HCT116 (cell line): ENCODE measurements at regions not wholly inside any gene's neighbourhood (a gene's known extent, or its start where the extent isn't known, plus 50 kb on each side); places are given as distances from the start of the nearest gene placed in this dataset.

Source experiments
- ATAC-seq: fragments of 200-7000 bp; cut with Tn5 transposase; 2 replicates; pipeline ENCODE4 v1.9.1; 2020; ENCODE audit warnings: mild to moderate bottlenecking, moderate library complexity
- BruUV-seq: library from RNA; stranded (reverse); fragments of 400-500 nt; replicated peaks from 2 replicates; lab custom pipeline; 2021; lab: Mats Ljungman, UMichigan
- CTCF ChIA-PET: fragments of 300-600 bp; sonication (Branson Sonifier 250); formaldehyde crosslinking; loops from one replicate; lab custom pipeline; 2021; ENCODE audit warnings: antibody characterized with exemption; lab: Charles Lee
- POLR2A ChIA-PET: fragments of 300-600, 350-600 bp; sonication (Branson Sonifier 250); formaldehyde crosslinking; loops from one replicate; lab custom pipeline; 2021; ENCODE audit warnings: antibody characterized with exemption; lab: Charles Lee
- RAD21 ChIA-PET, 2 experiments: fragments of 300-600 bp; sonication (Branson Sonifier 250); formaldehyde crosslinking; loops; one replicate each; lab custom pipeline; 2023; ENCODE audit warnings: low total read pairs in 2 of 2; ENCODE audit not compliant: uncharacterized antibody in 2 of 2, unreplicated experiment in 2 of 2, low non-redundant PET in 1 of 2; lab: Charles Lee
- DNase-seq: peaks from one replicate; pipeline ENCODE4 v3.0.0-alpha.2; 2010; ENCODE audit warnings: low read depth, low spot score
- H2AFZ ChIP-seq: fragments of 200-600 bp; shearing (Covaris generic), sonication (generic); 2 replicates; pipeline ENCODE4 v1.6.1; 2017; ENCODE audit warnings: low read depth, mixed run types, mixed read lengths, antibody characterized with exemption, low read length; ENCODE audit not compliant: poor library complexity, severe bottlenecking
- H3K27ac ChIP-seq: 2 replicates; pipeline ENCODE4 v1.5.1; 2012; ENCODE audit warnings: low read depth, low read length
- H3K27me3 ChIP-seq: fragments of 200-600 bp; sonication (generic); 2 replicates; pipeline ENCODE4 v1.6.1; 2016; ENCODE audit warnings: mixed run types, low read length, mixed read lengths; ENCODE audit not compliant: insufficient read depth
- H3K36me3 ChIP-seq, 2 experiments: fragments of 200-500 bp in 1 of 2; fragments of 200-600 bp in 1 of 2; sonication (Bioruptor generic) in 1 of 2; sonication (generic) in 1 of 2; 2 replicates each; pipeline versions ENCODE4 v1.5.1 to v1.6.1; 2014 to 2016; ENCODE audit warnings: low read length in 2 of 2, inconsistent platforms in 1 of 2, mixed read lengths in 1 of 2, mixed run types in 1 of 2; ENCODE audit not compliant: insufficient read depth in 2 of 2, control insufficient read depth in 1 of 2
- H3K4me1 ChIP-seq, 2 experiments: fragments of 200-600 bp in 1 of 2; sonication (generic) in 1 of 2; 2 replicates each; pipeline versions ENCODE4 v1.5.1 to v1.6.1; 2012 to 2017; ENCODE audit warnings: low read length in 2 of 2, inconsistent platforms in 1 of 2, mild to moderate bottlenecking in 1 of 2, mixed read lengths in 1 of 2, mixed run types in 1 of 2, moderate library complexity in 1 of 2; ENCODE audit not compliant: insufficient read depth in 2 of 2, control insufficient read depth in 1 of 2
- H3K4me2 ChIP-seq: fragments of 200-600 bp; sonication (generic); 2 replicates; pipeline ENCODE4 v1.6.1; 2017; ENCODE audit warnings: mixed run types, low read length, mixed read lengths
- H3K4me3 ChIP-seq, 2 experiments: fragments of 200-600 bp in 1 of 2; sonication (generic) in 1 of 2; replicated peaks in 1 of 2; 2 replicates each; pipeline ENCODE4 v1.5.1; 2011 to 2016; ENCODE audit warnings: low read length in 2 of 2, control low read depth in 1 of 2, low read depth in 1 of 2, mild to moderate bottlenecking in 1 of 2, mixed read lengths in 1 of 2, mixed run types in 1 of 2
- H3K79me2 ChIP-seq: fragments of 200-600 bp; sonication (generic); 2 replicates; pipeline ENCODE4 v1.6.1; 2017; ENCODE audit warnings: mild to moderate bottlenecking, mixed run types, low read length, moderate library complexity, mixed read lengths; ENCODE audit not compliant: insufficient read depth
- H3K9ac ChIP-seq: fragments of 200-600 bp; sonication (generic); 2 replicates; pipeline ENCODE4 v1.6.1; 2016; ENCODE audit warnings: low read length, mixed read lengths
- H3K9me2 ChIP-seq: fragments of 200-600 bp; sonication (generic), shearing (Covaris generic); 2 replicates; pipeline ENCODE4 v1.6.1; 2017; ENCODE audit warnings: mixed run types, mild to moderate bottlenecking, moderate library complexity; ENCODE audit not compliant: insufficient read depth
- H3K9me3 ChIP-seq, 2 experiments: fragments of 200-500 bp in 1 of 2; fragments of 200-600 bp in 1 of 2; sonication (Bioruptor generic) in 1 of 2; sonication (generic) in 1 of 2; 2 replicates each; pipeline ENCODE4 v1.6.1; 2014 to 2017; ENCODE audit warnings: low read length in 2 of 2, mixed read lengths in 2 of 2, inconsistent platforms in 1 of 2, low read depth in 1 of 2, mild to moderate bottlenecking in 1 of 2, mixed run types in 1 of 2, moderate library complexity in 1 of 2; ENCODE audit not compliant: control insufficient read depth in 1 of 2, insufficient read depth in 1 of 2
- H4K20me1 ChIP-seq: fragments of 200-600 bp; sonication (generic), shearing (Covaris generic); 2 replicates; pipeline ENCODE4 v1.6.1; 2017; ENCODE audit warnings: mixed run types, mild to moderate bottlenecking, moderate library complexity; ENCODE audit not compliant: insufficient read depth
- CBX3 ChIP-seq: IDR thresholded peaks from 2 replicates; pipeline ENCODE4 v1.6.1; 2012; ENCODE audit warnings: low read depth
- CEBPB ChIP-seq: IDR thresholded peaks from 2 replicates; pipeline ENCODE4 v1.6.1; 2012; ENCODE audit warnings: low read depth
- EGR1 ChIP-seq: IDR thresholded peaks from 2 replicates; pipeline ENCODE4 v1.6.1; 2012; ENCODE audit warnings: low read depth
- ELF1 ChIP-seq: IDR thresholded peaks from 2 replicates; pipeline ENCODE4 v1.6.1; 2012; ENCODE audit warnings: low read depth, borderline replicate concordance
- EZH2phosphoT487 ChIP-seq: fragments of 200-600 bp; IDR thresholded peaks from 2 replicates; pipeline ENCODE4 v1.6.1; 2018; ENCODE audit warnings: antibody characterized with exemption, borderline replicate concordance
- FOSL1 ChIP-seq: IDR thresholded peaks from 2 replicates; pipeline ENCODE4 v1.6.1; 2012; ENCODE audit warnings: low read depth
- JUND ChIP-seq: IDR thresholded peaks from 2 replicates; pipeline ENCODE4 v1.6.1; 2012
- POLR2AphosphoS5 ChIP-seq: IDR thresholded peaks from 2 replicates; pipeline ENCODE4 v1.6.1; 2011; ENCODE audit warnings: mild to moderate bottlenecking, low read depth, low read length, moderate library complexity
- RAD21 ChIP-seq: IDR thresholded peaks from 2 replicates; pipeline ENCODE4 v1.6.1; 2012; ENCODE audit warnings: low read depth, mild to moderate bottlenecking
- SIN3A ChIP-seq: IDR thresholded peaks from 2 replicates; pipeline ENCODE4 v1.6.1; 2012; ENCODE audit warnings: low read depth
- SP1 ChIP-seq: IDR thresholded peaks from 2 replicates; pipeline ENCODE4 v1.6.1; 2012; ENCODE audit warnings: low read depth
- TCF7L2 ChIP-seq: IDR thresholded peaks from 2 replicates; pipeline ENCODE4 v1.7.0; 2011; ENCODE audit warnings: borderline replicate concordance, inconsistent platforms; ENCODE audit not compliant: insufficient read depth, insufficient read length; ENCODE audit errors: extremely low read depth
- YY1 ChIP-seq: IDR thresholded peaks from 2 replicates; pipeline ENCODE4 v1.6.1; 2011; ENCODE audit warnings: low read length, low read depth, moderate library complexity, mild to moderate bottlenecking; ENCODE audit not compliant: insufficient replicate concordance; ENCODE audit errors: extremely low read depth
- ZFX ChIP-seq: fragments of 450-650 bp; IDR thresholded peaks from 2 replicates; pipeline ENCODE4 v1.6.1; 2017
- ZNF274 ChIP-seq: fragments of 200-500 bp; sonication (Bioruptor generic); IDR thresholded peaks from 2 replicates; pipeline ENCODE4 v1.6.1; 2014; ENCODE audit warnings: mild to moderate bottlenecking, low read depth, low read length, inconsistent platforms
- intact Hi-C: fragments of 100-400 bp; cut with micrococcal nuclease; formaldehyde crosslinking; loops from 2 replicates; pipeline ENCODE4 v1.10.0; 2022
- TF ChIP-seq, protein P1 (sequence below): IDR thresholded peaks from 2 replicates; pipeline ENCODE4 v1.6.1; 2012; ENCODE audit warnings: low read depth
- TF ChIP-seq, protein P2 (sequence below): IDR thresholded peaks from 2 replicates; pipeline ENCODE4 v1.6.1; 2011; ENCODE audit warnings: mild to moderate bottlenecking, low read length, moderate library complexity; ENCODE audit not compliant: insufficient replicate concordance; ENCODE audit errors: extremely low read depth
- TF ChIP-seq, protein P3 (sequence below): IDR thresholded peaks from 2 replicates; pipeline ENCODE4 v1.6.1; 2012
- TF ChIP-seq, protein P4 (sequence below), 3 experiments: fragments of 200-600 bp in 1 of 3; sonication (generic) in 1 of 3; IDR thresholded peaks in 2 of 3; conservative IDR thresholded peaks in 1 of 3; 2 replicates each; pipeline ENCODE4 v1.5.1; 2012 to 2017; ENCODE audit warnings: low read depth in 2 of 3, low read length in 2 of 3, antibody characterized with exemption in 1 of 3, borderline replicate concordance in 1 of 3, control low read depth in 1 of 3, mild to moderate bottlenecking in 1 of 3, mixed read lengths in 1 of 3, mixed run types in 1 of 3, moderate library complexity in 1 of 3; ENCODE audit not compliant: insufficient read depth in 1 of 3

DNA sequence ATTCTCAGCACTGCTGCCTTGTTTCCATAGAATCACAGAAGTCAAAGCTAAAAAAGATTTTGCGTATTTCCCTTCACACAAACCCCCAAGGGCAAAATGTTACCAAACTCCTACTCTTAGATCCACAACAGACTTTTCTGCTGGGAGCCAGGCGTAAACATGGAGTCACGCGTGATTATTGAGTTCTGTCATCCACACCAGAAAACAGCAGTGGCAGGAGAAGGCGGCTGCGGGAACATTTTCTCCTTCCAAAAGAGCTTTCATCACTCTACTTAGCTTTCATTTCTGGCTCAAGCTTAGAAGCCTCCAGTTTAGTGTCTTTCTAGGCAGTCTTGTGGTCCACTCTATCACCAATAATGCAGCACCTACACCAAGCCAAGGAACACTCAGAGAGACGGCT, 712.9 kb upstream of the NRP1 start:
- no peaks in the 10 kb centered on the region for H3K9me2 ChIP-seq
- intact Hi-C loops: no loop called here
- no peak overlapping the region for H3K4me3 ChIP-seq
- H3K79me2 ChIP-seq: no peaks in the 10 kb centered on the region
- H3K9ac ChIP-seq: no peak overlapping the region
- H3K9me3 ChIP-seq: no peaks in the 10 kb centered on the region
- ChIA-PET RAD21 (no interaction called here), POLR2A (no interaction called here), CTCF (no interaction called here)
- DNase-seq (no peak), ATAC-seq (no peak)
- H3K4me2 ChIP-seq: no peak overlapping the region
- no peaks in the 10 kb centered on the region for H3K36me3 ChIP-seq
- no peak overlapping the region for H2AFZ ChIP-seq
- no peaks in the 10 kb centered on the region for H3K4me1 ChIP-seq
- no peaks in the 10 kb centered on the region for H4K20me1 ChIP-seq
- H3K27me3 ChIP-seq: peaks cover 3% of the 10 kb centered on the region; the same call in 1 of the 2 replicates
- H3K27ac ChIP-seq: no peak overlapping the region
- no TSS peak for BruUV-seq
- no peak for TF ChIP-seq ZFX
- TF ChIP-seq, protein P1, sequence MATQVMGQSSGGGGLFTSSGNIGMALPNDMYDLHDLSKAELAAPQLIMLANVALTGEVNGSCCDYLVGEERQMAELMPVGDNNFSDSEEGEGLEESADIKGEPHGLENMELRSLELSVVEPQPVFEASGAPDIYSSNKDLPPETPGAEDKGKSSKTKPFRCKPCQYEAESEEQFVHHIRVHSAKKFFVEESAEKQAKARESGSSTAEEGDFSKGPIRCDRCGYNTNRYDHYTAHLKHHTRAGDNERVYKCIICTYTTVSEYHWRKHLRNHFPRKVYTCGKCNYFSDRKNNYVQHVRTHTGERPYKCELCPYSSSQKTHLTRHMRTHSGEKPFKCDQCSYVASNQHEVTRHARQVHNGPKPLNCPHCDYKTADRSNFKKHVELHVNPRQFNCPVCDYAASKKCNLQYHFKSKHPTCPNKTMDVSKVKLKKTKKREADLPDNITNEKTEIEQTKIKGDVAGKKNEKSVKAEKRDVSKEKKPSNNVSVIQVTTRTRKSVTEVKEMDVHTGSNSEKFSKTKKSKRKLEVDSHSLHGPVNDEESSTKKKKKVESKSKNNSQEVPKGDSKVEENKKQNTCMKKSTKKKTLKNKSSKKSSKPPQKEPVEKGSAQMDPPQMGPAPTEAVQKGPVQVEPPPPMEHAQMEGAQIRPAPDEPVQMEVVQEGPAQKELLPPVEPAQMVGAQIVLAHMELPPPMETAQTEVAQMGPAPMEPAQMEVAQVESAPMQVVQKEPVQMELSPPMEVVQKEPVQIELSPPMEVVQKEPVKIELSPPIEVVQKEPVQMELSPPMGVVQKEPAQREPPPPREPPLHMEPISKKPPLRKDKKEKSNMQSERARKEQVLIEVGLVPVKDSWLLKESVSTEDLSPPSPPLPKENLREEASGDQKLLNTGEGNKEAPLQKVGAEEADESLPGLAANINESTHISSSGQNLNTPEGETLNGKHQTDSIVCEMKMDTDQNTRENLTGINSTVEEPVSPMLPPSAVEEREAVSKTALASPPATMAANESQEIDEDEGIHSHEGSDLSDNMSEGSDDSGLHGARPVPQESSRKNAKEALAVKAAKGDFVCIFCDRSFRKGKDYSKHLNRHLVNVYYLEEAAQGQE: no peak
- TF ChIP-seq JUND: no peak
- no peak for TF ChIP-seq SIN3A
- TF ChIP-seq CBX3: no peak
- no peak for TF ChIP-seq POLR2AphosphoS5
- no peak for TF ChIP-seq FOSL1
- TF ChIP-seq, protein P2, sequence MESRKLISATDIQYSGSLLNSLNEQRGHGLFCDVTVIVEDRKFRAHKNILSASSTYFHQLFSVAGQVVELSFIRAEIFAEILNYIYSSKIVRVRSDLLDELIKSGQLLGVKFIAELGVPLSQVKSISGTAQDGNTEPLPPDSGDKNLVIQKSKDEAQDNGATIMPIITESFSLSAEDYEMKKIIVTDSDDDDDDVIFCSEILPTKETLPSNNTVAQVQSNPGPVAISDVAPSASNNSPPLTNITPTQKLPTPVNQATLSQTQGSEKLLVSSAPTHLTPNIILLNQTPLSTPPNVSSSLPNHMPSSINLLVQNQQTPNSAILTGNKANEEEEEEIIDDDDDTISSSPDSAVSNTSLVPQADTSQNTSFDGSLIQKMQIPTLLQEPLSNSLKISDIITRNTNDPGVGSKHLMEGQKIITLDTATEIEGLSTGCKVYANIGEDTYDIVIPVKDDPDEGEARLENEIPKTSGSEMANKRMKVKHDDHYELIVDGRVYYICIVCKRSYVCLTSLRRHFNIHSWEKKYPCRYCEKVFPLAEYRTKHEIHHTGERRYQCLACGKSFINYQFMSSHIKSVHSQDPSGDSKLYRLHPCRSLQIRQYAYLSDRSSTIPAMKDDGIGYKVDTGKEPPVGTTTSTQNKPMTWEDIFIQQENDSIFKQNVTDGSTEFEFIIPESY: no peak
- no peak for TF ChIP-seq RAD21
- no peak for TF ChIP-seq SP1
- TF ChIP-seq YY1: no peak
- TF ChIP-seq, protein P3, sequence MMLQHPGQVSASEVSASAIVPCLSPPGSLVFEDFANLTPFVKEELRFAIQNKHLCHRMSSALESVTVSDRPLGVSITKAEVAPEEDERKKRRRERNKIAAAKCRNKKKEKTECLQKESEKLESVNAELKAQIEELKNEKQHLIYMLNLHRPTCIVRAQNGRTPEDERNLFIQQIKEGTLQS: no peak
- TF ChIP-seq EGR1: no peak
- TF ChIP-seq EZH2phosphoT487: no peak
- no peak for TF ChIP-seq CEBPB
- no peak for TF ChIP-seq TCF7L2
- TF ChIP-seq, protein P4, sequence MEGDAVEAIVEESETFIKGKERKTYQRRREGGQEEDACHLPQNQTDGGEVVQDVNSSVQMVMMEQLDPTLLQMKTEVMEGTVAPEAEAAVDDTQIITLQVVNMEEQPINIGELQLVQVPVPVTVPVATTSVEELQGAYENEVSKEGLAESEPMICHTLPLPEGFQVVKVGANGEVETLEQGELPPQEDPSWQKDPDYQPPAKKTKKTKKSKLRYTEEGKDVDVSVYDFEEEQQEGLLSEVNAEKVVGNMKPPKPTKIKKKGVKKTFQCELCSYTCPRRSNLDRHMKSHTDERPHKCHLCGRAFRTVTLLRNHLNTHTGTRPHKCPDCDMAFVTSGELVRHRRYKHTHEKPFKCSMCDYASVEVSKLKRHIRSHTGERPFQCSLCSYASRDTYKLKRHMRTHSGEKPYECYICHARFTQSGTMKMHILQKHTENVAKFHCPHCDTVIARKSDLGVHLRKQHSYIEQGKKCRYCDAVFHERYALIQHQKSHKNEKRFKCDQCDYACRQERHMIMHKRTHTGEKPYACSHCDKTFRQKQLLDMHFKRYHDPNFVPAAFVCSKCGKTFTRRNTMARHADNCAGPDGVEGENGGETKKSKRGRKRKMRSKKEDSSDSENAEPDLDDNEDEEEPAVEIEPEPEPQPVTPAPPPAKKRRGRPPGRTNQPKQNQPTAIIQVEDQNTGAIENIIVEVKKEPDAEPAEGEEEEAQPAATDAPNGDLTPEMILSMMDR (IDR thresholded peaks at IDR 0.05 in 2 of 3, conservative IDR thresholded peaks at IDR 0.05 in 1 of 3; ENCODE audit: borderline replicate concordance in 1 of 3, insufficient read depth in 1 of 3, low read depth in 2 of 3, low read length in 2 of 3): no peak
- TF ChIP-seq ELF1: no peak
- TF ChIP-seq ZNF274: no peak
